Progenitor cell of endocrine pancreas (in vitro differentiated cells): ENCODE measurements at regions not wholly inside any gene's neighbourhood (a gene's known extent, or its start where the extent isn't known, plus 50 kb on each side); places are given as distances from the start of the nearest gene placed in this dataset.

Experiments
- DNase-seq: peaks from one replicate; pipeline ENCODE4 v3.0.0; 2021; ENCODE audit warnings: low spot score; ENCODE audit not compliant: unreplicated experiment
- H3K27ac Mint-ChIP-seq: 2 replicates; pipeline ENCODE4 v1.8.0; 2021; ENCODE audit warnings: mild to moderate bottlenecking, moderate library complexity, mixed read lengths
- H3K27me3 Mint-ChIP-seq: 2 replicates; pipeline ENCODE4 v1.8.0; 2021; ENCODE audit warnings: mixed read lengths
- H3K36me3 Mint-ChIP-seq: 2 replicates; pipeline ENCODE4 v1.8.0; 2022; ENCODE audit warnings: mixed read lengths; ENCODE audit not compliant: insufficient read depth
- H3K4me1 Mint-ChIP-seq: 2 replicates; pipeline ENCODE4 v1.8.0; 2021; ENCODE audit warnings: low read depth, mixed read lengths
- H3K4me3 Mint-ChIP-seq: 2 replicates; pipeline ENCODE4 v1.8.0; 2021; ENCODE audit warnings: low read depth, mild to moderate bottlenecking, moderate library complexity, mixed read lengths
- H3K9me3 Mint-ChIP-seq: 2 replicates; pipeline ENCODE4 v1.8.0; 2021; ENCODE audit warnings: low read depth, mixed read lengths
- TF ChIP-seq, protein P1 (sequence below): fragments of 200-600 bp; sonication (generic); IDR thresholded peaks from one replicate; pipeline ENCODE4 v1.5.0; 2021; ENCODE audit warnings: antibody characterized with exemption, mild to moderate bottlenecking; ENCODE audit not compliant: unreplicated experiment

DNA sequence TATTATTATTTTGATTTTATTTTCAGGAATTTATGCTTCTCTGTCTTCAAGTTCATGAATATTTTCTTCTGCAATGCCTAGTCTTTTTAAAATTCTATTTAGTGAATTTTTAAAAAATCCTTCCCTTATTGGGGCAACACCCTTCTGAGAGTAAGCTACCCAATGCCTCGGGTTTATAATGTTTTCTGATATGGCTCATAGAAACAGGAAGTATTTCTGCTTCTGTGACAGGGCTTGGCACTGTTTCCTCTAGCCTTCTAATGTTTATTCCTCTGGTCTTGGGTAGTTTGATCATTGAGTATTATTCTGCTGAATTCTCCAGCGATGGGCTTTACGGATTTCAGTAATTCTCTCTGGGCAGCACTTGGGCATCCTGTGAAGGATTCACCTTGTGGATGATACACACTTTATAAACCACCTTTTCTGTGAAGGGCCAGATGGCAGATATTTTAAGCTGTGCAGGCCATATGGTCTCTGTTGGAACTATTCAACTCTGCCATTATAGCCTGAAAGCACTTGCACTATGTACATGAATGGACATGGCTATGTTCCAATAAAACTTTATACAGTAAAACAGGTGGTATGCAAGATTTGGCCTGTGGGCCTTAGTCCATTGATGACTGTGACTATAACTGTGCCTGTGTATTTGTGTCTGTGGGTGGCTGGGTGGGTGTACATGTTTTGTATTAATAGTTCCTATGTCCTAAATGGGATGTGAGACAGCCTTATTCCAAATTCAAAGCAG lies 95.9 kb upstream of the FAT1 start:
- Mint-ChIP-seq H3K4me1 (no peaks in the 10 kb centered on the region), H3K9me3 (no peaks in the 10 kb centered on the region), H3K4me3 (no peak overlapping the region), H3K27ac (no peak overlapping the region), H3K36me3 (no peaks in the 10 kb centered on the region), H3K27me3 (no peaks in the 10 kb centered on the region)
- TF ChIP-seq, protein P1, sequence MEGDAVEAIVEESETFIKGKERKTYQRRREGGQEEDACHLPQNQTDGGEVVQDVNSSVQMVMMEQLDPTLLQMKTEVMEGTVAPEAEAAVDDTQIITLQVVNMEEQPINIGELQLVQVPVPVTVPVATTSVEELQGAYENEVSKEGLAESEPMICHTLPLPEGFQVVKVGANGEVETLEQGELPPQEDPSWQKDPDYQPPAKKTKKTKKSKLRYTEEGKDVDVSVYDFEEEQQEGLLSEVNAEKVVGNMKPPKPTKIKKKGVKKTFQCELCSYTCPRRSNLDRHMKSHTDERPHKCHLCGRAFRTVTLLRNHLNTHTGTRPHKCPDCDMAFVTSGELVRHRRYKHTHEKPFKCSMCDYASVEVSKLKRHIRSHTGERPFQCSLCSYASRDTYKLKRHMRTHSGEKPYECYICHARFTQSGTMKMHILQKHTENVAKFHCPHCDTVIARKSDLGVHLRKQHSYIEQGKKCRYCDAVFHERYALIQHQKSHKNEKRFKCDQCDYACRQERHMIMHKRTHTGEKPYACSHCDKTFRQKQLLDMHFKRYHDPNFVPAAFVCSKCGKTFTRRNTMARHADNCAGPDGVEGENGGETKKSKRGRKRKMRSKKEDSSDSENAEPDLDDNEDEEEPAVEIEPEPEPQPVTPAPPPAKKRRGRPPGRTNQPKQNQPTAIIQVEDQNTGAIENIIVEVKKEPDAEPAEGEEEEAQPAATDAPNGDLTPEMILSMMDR = no peak
- no peak for DNase-seq

- no peaks in the 10 kb centered on the region for H3K9me3 Mint-ChIP-seq
- H3K4me1 Mint-ChIP-seq = no peaks in the 10 kb centered on the region
- TF ChIP-seq, protein P1 = no peak
- H3K4me3 Mint-ChIP-seq = no peak overlapping the region
- no peaks in the 10 kb centered on the region for H3K36me3 Mint-ChIP-seq
- no peaks in the 10 kb centered on the region for H3K27me3 Mint-ChIP-seq
- H3K27ac Mint-ChIP-seq = no peak overlapping the region
- DNase-seq = no peak
Measured at GRCh38 chr4:186820391-186820891, 96.8 kb upstream of the FAT1 start.

- peaks cover 10% of the 10 kb centered on the region for H3K4me1 Mint-ChIP-seq
- no peak overlapping the region for H3K4me3 Mint-ChIP-seq
- TF ChIP-seq, protein P1 = no peak
- H3K27me3 Mint-ChIP-seq = no peaks in the 10 kb centered on the region
- no peaks in the 10 kb centered on the region for H3K9me3 Mint-ChIP-seq
- no peak overlapping the region for H3K27ac Mint-ChIP-seq
- H3K36me3 Mint-ChIP-seq = no peaks in the 10 kb centered on the region
- DNase-seq = no peak
Measured at GRCh38 chr4:186823989-186824388, 100.3 kb upstream of the FAT1 start.

DNA sequence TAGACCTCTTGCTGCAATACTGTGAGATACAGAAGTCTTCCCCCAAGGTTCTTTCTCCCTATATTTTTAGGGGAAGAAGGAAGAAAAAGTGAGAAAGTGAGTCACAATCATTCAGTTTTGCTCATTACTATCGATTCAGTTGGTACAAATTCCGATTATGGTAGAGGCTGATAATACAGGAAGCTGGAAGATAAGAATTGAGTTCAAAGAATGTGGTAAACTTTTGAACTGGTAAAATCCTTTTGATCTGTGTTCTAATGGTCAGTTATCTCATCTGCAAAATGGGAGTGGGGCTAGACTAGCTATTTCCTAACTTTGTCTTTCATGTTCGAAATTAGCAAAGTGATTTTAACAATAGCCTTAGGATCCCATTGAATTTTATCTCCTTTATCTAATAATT lies 101.4 kb upstream of the FAT1 start:
- H3K4me1 Mint-ChIP-seq = peaks cover 14% of the 10 kb centered on the region
- DNase-seq = no peak
- H3K27ac Mint-ChIP-seq = no peak overlapping the region
- no peak overlapping the region for H3K4me3 Mint-ChIP-seq
- H3K9me3 Mint-ChIP-seq = no peaks in the 10 kb centered on the region
- H3K36me3 Mint-ChIP-seq = no peaks in the 10 kb centered on the region
- TF ChIP-seq, protein P1 = no peak
- no peaks in the 10 kb centered on the region for H3K27me3 Mint-ChIP-seq

DNA sequence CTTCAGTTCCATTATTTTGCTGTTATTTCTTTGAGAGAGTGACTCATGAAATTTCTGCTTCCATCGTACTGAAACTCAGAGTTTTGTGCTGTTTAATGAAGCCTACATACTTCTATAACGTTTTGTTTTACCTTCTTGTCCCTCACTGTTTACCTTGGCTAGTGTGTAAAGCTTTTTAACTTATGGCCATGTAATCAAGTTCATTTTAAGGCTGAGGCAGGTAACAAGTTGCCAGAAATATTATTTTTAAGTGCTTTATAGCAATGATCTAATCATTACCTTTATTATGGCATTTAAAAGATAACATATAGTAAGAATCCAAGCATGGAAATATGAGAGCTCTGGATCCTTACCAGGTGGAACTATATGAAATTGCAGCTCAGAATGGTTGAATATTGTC lies 102.3 kb upstream of the FAT1 start:
- H3K9me3 Mint-ChIP-seq = no peaks in the 10 kb centered on the region
- H3K27me3 Mint-ChIP-seq = no peaks in the 10 kb centered on the region
- TF ChIP-seq, protein P1 = no peak
- H3K4me3 Mint-ChIP-seq = no peak overlapping the region
- H3K36me3 Mint-ChIP-seq = no peaks in the 10 kb centered on the region
- no peak for DNase-seq
- H3K4me1 Mint-ChIP-seq = peaks cover 16% of the 10 kb centered on the region
- H3K27ac Mint-ChIP-seq = no peak overlapping the region
